ENCODE measurements at regions not wholly inside any gene's neighbourhood (a gene's known extent, or its start where the extent isn't known, plus 50 kb on each side); places are given as distances from the start of the nearest gene placed in this dataset.
A peak's percentile ranks its signal among the peaks of the same experiment; 100 is the strongest.

DNA sequence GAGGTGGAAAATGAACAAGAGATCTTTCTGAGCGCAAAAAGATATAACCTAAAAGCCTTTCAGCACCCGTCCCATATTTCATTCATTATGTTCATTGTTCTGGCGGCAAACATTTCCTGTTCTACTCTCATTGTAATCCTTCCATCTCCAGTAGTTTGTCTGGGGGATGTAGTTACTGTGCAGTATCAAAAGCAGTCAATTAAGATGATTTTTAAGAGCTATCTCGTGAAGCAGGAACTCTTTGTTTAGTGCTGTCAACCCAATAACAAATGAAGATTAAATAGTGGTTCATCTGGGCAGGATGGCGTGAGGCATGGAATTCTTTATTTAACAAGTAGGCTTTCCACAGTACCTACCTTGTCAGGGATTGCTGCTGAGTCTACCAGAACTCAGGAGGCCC is 876.7 kb downstream of the HACE1 start:
- POLR2A ChIA-PET, result no interaction called here
- peak; percentile 42 for DNase-seq
- Histone ChIP-seq H3K4me1 (ENCODE audit: control insufficient read depth in 1 of 2, insufficient read depth in 2 of 2, low read depth in 1 of 2, low read length in 1 of 2) (peaks cover 8 to 14% of the 10 kb centered on the region in 2 experiments; a peak in 3 of 4 replicates), H3F3A (replicated peaks; ENCODE audit: insufficient read depth) (peaks cover 8% of the 10 kb centered on the region), H3K9me2 (no peaks in the 10 kb centered on the region; the same call in 1 of the 2 replicates), H3K4me2 (peak overlapping the region; percentile 27; the same call in 1 of the 2 replicates), H3K4me3 (ENCODE audit: low read depth in 2 of 2, low read length in 1 of 2) (peak overlapping the region in 1 of 2 experiments; percentile 35; a peak in 2 of 4 replicates), H3K27me3 (ENCODE audit: insufficient read depth) (no peaks in the 10 kb centered on the region), H3K36me3 (replicated peaks in 1 of 2; ENCODE audit: control insufficient read depth in 1 of 2, insufficient read depth in 2 of 2, low read length in 1 of 2) (no peaks in the 10 kb centered on the region), H4K20me1 (ENCODE audit: insufficient read depth) (no peaks in the 10 kb centered on the region), H2AFZ (ENCODE audit: low read depth) (peak overlapping the region; percentile 79), H3K79me2 (ENCODE audit: insufficient read depth) (no peaks in the 10 kb centered on the region), H3K27ac (ENCODE audit: low read depth in 2 of 2, low read length in 1 of 2) (peak overlapping the region; percentile 38 to 94), H3K9ac (peak overlapping the region; percentile 4; the same call in 1 of the 2 replicates), H3K9me3 (no peaks in the 10 kb centered on the region)
- WGBS (ENCODE audit: low lambda C conversion rate), result 4% methylated on average over 5 of the region's 5 CpGs
- CTCF ChIA-PET, result interaction anchor here (2.0 kb wide), 1 partner anchor 10 kb away, joined by 4 read pairs; no protein-coding TSS in a partner anchor
- TF ChIP-seq EP300 (IDR thresholded peaks at IDR 0.05; ENCODE audit: borderline replicate concordance in 1 of 2, low read depth in 1 of 2, low read length in 1 of 2) (peak in 1 of 2 experiments; percentile 97; a peak in 3 of 4 replicates), ELF1 (IDR thresholded peaks at IDR 0.05) (no peak), SMC3 (IDR thresholded peaks at IDR 0.05; ENCODE audit: low read depth, low read length) (0 out of 2 replicates have a peak, but pooled peaks have one; percentile 5), EZH2phosphoT487 (IDR thresholded peaks at IDR 0.05; ENCODE audit: borderline replicate concordance, low read depth) (no peak), CHD2 (IDR thresholded peaks at IDR 0.05; ENCODE audit: low read length, partially characterized antibody) (peak; percentile 73), SIN3A (IDR thresholded peaks at IDR 0.05; ENCODE audit: borderline replicate concordance, low read depth, low read length) (no peak), YY1 (IDR thresholded peaks at IDR 0.05; ENCODE audit: low read depth) (no peak), RFX5 (IDR thresholded peaks at IDR 0.05; ENCODE audit: low read length) (no peak; the same call in 1 of the 2 replicates), TEAD4 (IDR thresholded peaks at IDR 0.05; ENCODE audit: borderline replicate concordance, insufficient read depth) (peak; percentile 59; the same call in 1 of the 2 replicates), GATA2 (CRISPR knock-in tag; IDR thresholded peaks at IDR 0.05) (peak; percentile 98), GABPA (IDR thresholded peaks at IDR 0.05; ENCODE audit: low read depth) (no peak), NRF1 (IDR thresholded peaks at IDR 0.05; ENCODE audit: low read depth, low read length) (no peak), JUND (IDR thresholded peaks at IDR 0.05) (no peak; the same call in 1 of the 2 replicates), POLR2AphosphoS5 (IDR thresholded peaks at IDR 0.05; ENCODE audit: low read depth, low read length) (no peak), TCF12 (IDR thresholded peaks at IDR 0.05) (peak; percentile 59; the same call in 1 of the 2 replicates), MXI1 (IDR thresholded peaks at IDR 0.05; ENCODE audit: low read depth, low read length) (0 out of 2 replicates have a peak, but pooled peaks have one; percentile 50), FOXM1 (IDR thresholded peaks at IDR 0.05; ENCODE audit: low read depth) (peak; percentile 31; the same call in 1 of the 2 replicates), FOSL2 (IDR thresholded peaks at IDR 0.05; ENCODE audit: borderline replicate concordance, low read depth) (no peak), RAD21 (IDR thresholded peaks at IDR 0.05; ENCODE audit: low read length) (peak; percentile 51), FOXJ3 (CRISPR knock-in tag; IDR thresholded peaks at IDR 0.05) (peak; percentile 97), TAF1 (IDR thresholded peaks at IDR 0.05; ENCODE audit: borderline replicate concordance, low read depth, low read length) (no peak)
- TF ChIP-seq, protein P1, sequence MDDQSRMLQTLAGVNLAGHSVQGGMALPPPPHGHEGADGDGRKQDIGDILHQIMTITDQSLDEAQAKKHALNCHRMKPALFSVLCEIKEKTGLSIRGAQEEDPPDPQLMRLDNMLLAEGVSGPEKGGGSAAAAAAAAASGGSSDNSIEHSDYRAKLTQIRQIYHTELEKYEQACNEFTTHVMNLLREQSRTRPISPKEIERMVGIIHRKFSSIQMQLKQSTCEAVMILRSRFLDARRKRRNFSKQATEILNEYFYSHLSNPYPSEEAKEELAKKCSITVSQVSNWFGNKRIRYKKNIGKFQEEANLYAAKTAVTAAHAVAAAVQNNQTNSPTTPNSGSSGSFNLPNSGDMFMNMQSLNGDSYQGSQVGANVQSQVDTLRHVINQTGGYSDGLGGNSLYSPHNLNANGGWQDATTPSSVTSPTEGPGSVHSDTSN (IDR thresholded peaks at IDR 0.05), result peak; percentile 44
- TF ChIP-seq, protein P2, sequence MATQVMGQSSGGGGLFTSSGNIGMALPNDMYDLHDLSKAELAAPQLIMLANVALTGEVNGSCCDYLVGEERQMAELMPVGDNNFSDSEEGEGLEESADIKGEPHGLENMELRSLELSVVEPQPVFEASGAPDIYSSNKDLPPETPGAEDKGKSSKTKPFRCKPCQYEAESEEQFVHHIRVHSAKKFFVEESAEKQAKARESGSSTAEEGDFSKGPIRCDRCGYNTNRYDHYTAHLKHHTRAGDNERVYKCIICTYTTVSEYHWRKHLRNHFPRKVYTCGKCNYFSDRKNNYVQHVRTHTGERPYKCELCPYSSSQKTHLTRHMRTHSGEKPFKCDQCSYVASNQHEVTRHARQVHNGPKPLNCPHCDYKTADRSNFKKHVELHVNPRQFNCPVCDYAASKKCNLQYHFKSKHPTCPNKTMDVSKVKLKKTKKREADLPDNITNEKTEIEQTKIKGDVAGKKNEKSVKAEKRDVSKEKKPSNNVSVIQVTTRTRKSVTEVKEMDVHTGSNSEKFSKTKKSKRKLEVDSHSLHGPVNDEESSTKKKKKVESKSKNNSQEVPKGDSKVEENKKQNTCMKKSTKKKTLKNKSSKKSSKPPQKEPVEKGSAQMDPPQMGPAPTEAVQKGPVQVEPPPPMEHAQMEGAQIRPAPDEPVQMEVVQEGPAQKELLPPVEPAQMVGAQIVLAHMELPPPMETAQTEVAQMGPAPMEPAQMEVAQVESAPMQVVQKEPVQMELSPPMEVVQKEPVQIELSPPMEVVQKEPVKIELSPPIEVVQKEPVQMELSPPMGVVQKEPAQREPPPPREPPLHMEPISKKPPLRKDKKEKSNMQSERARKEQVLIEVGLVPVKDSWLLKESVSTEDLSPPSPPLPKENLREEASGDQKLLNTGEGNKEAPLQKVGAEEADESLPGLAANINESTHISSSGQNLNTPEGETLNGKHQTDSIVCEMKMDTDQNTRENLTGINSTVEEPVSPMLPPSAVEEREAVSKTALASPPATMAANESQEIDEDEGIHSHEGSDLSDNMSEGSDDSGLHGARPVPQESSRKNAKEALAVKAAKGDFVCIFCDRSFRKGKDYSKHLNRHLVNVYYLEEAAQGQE (IDR thresholded peaks at IDR 0.05; ENCODE audit: low read depth, low read length), result no peak
- TF ChIP-seq, protein P3, sequence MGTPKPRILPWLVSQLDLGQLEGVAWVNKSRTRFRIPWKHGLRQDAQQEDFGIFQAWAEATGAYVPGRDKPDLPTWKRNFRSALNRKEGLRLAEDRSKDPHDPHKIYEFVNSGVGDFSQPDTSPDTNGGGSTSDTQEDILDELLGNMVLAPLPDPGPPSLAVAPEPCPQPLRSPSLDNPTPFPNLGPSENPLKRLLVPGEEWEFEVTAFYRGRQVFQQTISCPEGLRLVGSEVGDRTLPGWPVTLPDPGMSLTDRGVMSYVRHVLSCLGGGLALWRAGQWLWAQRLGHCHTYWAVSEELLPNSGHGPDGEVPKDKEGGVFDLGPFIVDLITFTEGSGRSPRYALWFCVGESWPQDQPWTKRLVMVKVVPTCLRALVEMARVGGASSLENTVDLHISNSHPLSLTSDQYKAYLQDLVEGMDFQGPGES (IDR thresholded peaks at IDR 0.05; ENCODE audit: low read depth, low read length), result no peak
- TF ChIP-seq, protein P4, sequence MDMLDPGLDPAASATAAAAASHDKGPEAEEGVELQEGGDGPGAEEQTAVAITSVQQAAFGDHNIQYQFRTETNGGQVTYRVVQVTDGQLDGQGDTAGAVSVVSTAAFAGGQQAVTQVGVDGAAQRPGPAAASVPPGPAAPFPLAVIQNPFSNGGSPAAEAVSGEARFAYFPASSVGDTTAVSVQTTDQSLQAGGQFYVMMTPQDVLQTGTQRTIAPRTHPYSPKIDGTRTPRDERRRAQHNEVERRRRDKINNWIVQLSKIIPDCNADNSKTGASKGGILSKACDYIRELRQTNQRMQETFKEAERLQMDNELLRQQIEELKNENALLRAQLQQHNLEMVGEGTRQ (IDR thresholded peaks at IDR 0.05; ENCODE audit: borderline replicate concordance, low read depth, low read length), result no peak
- TF ChIP-seq, protein P5, sequence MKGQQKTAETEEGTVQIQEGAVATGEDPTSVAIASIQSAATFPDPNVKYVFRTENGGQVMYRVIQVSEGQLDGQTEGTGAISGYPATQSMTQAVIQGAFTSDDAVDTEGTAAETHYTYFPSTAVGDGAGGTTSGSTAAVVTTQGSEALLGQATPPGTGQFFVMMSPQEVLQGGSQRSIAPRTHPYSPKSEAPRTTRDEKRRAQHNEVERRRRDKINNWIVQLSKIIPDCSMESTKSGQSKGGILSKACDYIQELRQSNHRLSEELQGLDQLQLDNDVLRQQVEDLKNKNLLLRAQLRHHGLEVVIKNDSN (IDR thresholded peaks at IDR 0.05; ENCODE audit: borderline replicate concordance, low read depth), result no peak
